HL-60 (cell line): ENCODE measurements at regions not wholly inside any gene's neighbourhood (a gene's known extent, or its start where the extent isn't known, plus 50 kb on each side); places are given as distances from the start of the nearest gene placed in this dataset.

Source experiments
- CTCF ChIP-seq: IDR thresholded peaks from one replicate; pipeline ENCODE4 v1.5.1; 2011; ENCODE audit warnings: low read length, control low read depth, inconsistent platforms; ENCODE audit not compliant: insufficient read depth
- GABPA ChIP-seq: IDR thresholded peaks from 2 replicates; pipeline ENCODE4 v1.6.1; 2012; ENCODE audit warnings: low read depth
- POLR2AphosphoS5 ChIP-seq: IDR thresholded peaks from 2 replicates; pipeline ENCODE4 v1.6.1; 2012; ENCODE audit warnings: low read depth

- TF ChIP-seq CTCF (no peak), POLR2AphosphoS5 (no peak), GABPA (no peak)
Observed at GRCh38 chr5:172572440-172572839, 68.6 kb upstream of the NEURL1B start.
